SU-DHL-6 (cell line): ENCODE measurements at regions not wholly inside any gene's neighbourhood (a gene's known extent, or its start where the extent isn't known, plus 50 kb on each side); places are given as distances from the start of the nearest gene placed in this dataset.

Source experiments
- H2AFZ ChIP-seq: fragments of 200-600 bp; sonication (generic); 2 replicates; pipeline ENCODE4 v1.6.1; 2014; ENCODE audit warnings: low read depth, mild to moderate bottlenecking, moderate library complexity, mixed read lengths, antibody characterized with exemption, low read length; ENCODE audit not compliant: severe bottlenecking
- H3F3A ChIP-seq: fragments of 200-600 bp; shearing (Covaris generic); 2 replicates; pipeline ENCODE4 v1.6.0; 2016; ENCODE audit warnings: antibody characterized with exemption, mild to moderate bottlenecking; ENCODE audit not compliant: insufficient read depth
- H3K27ac ChIP-seq: fragments of 200-600 bp; sonication (generic); 2 replicates; pipeline ENCODE4 v1.5.1; 2016; ENCODE audit warnings: low read depth, mild to moderate bottlenecking, low read length, moderate library complexity, mixed read lengths
- H3K27me3 ChIP-seq: fragments of 200-600 bp; sonication (generic), shearing (Covaris generic); 2 replicates; pipeline ENCODE4 v1.6.0; 2014; ENCODE audit warnings: mild to moderate bottlenecking, low read length
- H3K36me3 ChIP-seq: fragments of 200-600 bp; sonication (generic); 2 replicates; pipeline ENCODE4 v1.6.1; 2014; ENCODE audit warnings: mild to moderate bottlenecking, low read length, mixed read lengths
- H3K4me2 ChIP-seq: fragments of 300-600, 200-600 bp; shearing (Covaris generic), sonication (generic); 2 replicates; pipeline ENCODE4 v1.6.0; 2014; ENCODE audit warnings: low read length, low read depth, mild to moderate bottlenecking; ENCODE audit not compliant: poor library complexity, severe bottlenecking
- H3K4me3 ChIP-seq: fragments of 200-600 bp; sonication (generic); 2 replicates; pipeline ENCODE4 v1.5.1; 2014; ENCODE audit warnings: antibody characterized with exemption, low read length, mild to moderate bottlenecking, mixed read lengths; ENCODE audit not compliant: insufficient read depth, poor library complexity, severe bottlenecking
- H3K79me2 ChIP-seq: fragments of 200-600 bp; sonication (generic); 2 replicates; pipeline ENCODE4 v1.6.1; 2014; ENCODE audit warnings: mild to moderate bottlenecking, low read length, moderate library complexity; ENCODE audit not compliant: insufficient read depth
- H3K9ac ChIP-seq: fragments of 200-600 bp; sonication (generic); 2 replicates; pipeline ENCODE4 v1.7.0; 2014; ENCODE audit warnings: mild to moderate bottlenecking, low read length
- H3K9me2 ChIP-seq: fragments of 200-600 bp; sonication (generic); replicated peaks from 2 replicates; pipeline ENCODE4 v1.6.1; 2014; ENCODE audit warnings: low read length; ENCODE audit not compliant: insufficient read depth
- H3K9me3 ChIP-seq: fragments of 200-600 bp; sonication (generic); 2 replicates; pipeline ENCODE4 v1.6.1; 2014; ENCODE audit warnings: low read length, mixed read lengths; ENCODE audit not compliant: insufficient read depth
- H4K20me1 ChIP-seq: fragments of 200-600 bp; sonication (generic); 2 replicates; pipeline ENCODE4 v1.6.1; 2014; ENCODE audit warnings: low read depth, mild to moderate bottlenecking, antibody characterized with exemption, low read length, moderate library complexity, mixed read lengths
- EZH2phosphoT487 ChIP-seq: fragments of 200-600 bp; sonication (generic), shearing (Covaris generic); conservative IDR thresholded peaks from 2 replicates; pipeline ENCODE4 v1.6.1; 2018; ENCODE audit warnings: mild to moderate bottlenecking, antibody characterized with exemption, low read length, moderate library complexity, mixed read lengths
- TF ChIP-seq, protein P1 (sequence below): fragments of 200-600 bp; sonication (generic); IDR thresholded peaks from one replicate; pipeline ENCODE4 v1.5.1; 2017; ENCODE audit warnings: antibody characterized with exemption, mild to moderate bottlenecking, low read length, moderate library complexity; ENCODE audit not compliant: insufficient read depth, poor library complexity, severe bottlenecking

GRCh38 chr16:85297881-85298280 is 185.6 kb upstream of the CIBAR2 start:
- Histone ChIP-seq H3K9me3 (no peaks in the 10 kb centered on the region), H3K27me3 (no peaks in the 10 kb centered on the region), H3F3A (no peaks in the 10 kb centered on the region), H2AFZ (no peak overlapping the region), H3K9ac (no peak overlapping the region), H3K27ac (no peak overlapping the region), H3K36me3 (no peaks in the 10 kb centered on the region), H4K20me1 (no peaks in the 10 kb centered on the region), H3K9me2 (no peaks in the 10 kb centered on the region), H3K4me3 (no peak overlapping the region), H3K4me2 (no peak overlapping the region), H3K79me2 (no peaks in the 10 kb centered on the region)
- TF ChIP-seq, protein P1, sequence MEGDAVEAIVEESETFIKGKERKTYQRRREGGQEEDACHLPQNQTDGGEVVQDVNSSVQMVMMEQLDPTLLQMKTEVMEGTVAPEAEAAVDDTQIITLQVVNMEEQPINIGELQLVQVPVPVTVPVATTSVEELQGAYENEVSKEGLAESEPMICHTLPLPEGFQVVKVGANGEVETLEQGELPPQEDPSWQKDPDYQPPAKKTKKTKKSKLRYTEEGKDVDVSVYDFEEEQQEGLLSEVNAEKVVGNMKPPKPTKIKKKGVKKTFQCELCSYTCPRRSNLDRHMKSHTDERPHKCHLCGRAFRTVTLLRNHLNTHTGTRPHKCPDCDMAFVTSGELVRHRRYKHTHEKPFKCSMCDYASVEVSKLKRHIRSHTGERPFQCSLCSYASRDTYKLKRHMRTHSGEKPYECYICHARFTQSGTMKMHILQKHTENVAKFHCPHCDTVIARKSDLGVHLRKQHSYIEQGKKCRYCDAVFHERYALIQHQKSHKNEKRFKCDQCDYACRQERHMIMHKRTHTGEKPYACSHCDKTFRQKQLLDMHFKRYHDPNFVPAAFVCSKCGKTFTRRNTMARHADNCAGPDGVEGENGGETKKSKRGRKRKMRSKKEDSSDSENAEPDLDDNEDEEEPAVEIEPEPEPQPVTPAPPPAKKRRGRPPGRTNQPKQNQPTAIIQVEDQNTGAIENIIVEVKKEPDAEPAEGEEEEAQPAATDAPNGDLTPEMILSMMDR, result no peak
- TF ChIP-seq EZH2phosphoT487, result no peak

- Histone ChIP-seq H3K9ac (no peak overlapping the region), H3K27me3 (no peaks in the 10 kb centered on the region), H2AFZ (no peak overlapping the region), H3K27ac (no peak overlapping the region), H3K79me2 (no peaks in the 10 kb centered on the region), H4K20me1 (no peaks in the 10 kb centered on the region), H3K4me3 (no peak overlapping the region), H3K9me2 (no peaks in the 10 kb centered on the region), H3K9me3 (no peaks in the 10 kb centered on the region), H3F3A (no peaks in the 10 kb centered on the region), H3K36me3 (no peaks in the 10 kb centered on the region), H3K4me2 (no peak overlapping the region)
- TF ChIP-seq, protein P1, result no peak
- TF ChIP-seq EZH2phosphoT487, result no peak
Measured at GRCh38 chr16:85300406-85300968, 188.2 kb upstream of the CIBAR2 start.

- no peak overlapping the region for H3K9ac ChIP-seq
- no peaks in the 10 kb centered on the region for H3K27me3 ChIP-seq
- H4K20me1 ChIP-seq, result no peaks in the 10 kb centered on the region
Measured at GRCh38 chr16:85301231-85301630, 189.0 kb upstream of the CIBAR2 start.

More at GRCh38 chr16:85301231-85301630, 189.0 kb upstream of the CIBAR2 start:
- H2AFZ ChIP-seq, result no peak overlapping the region
- TF ChIP-seq EZH2phosphoT487, result no peak
- TF ChIP-seq, protein P1, result no peak
- no peaks in the 10 kb centered on the region for H3K9me2 ChIP-seq
- no peak overlapping the region for H3K27ac ChIP-seq
- no peaks in the 10 kb centered on the region for H3F3A ChIP-seq
- no peak overlapping the region for H3K4me2 ChIP-seq
- H3K9me3 ChIP-seq, result no peaks in the 10 kb centered on the region
- no peak overlapping the region for H3K4me3 ChIP-seq
- no peaks in the 10 kb centered on the region for H3K36me3 ChIP-seq
- H3K79me2 ChIP-seq, result no peaks in the 10 kb centered on the region
